Mesendoderm (in vitro differentiated cells): ENCODE measurements at regions not wholly inside any gene's neighbourhood (a gene's known extent, or its start where the extent isn't known, plus 50 kb on each side); places are given as distances from the start of the nearest gene placed in this dataset.

ENCODE experiments used
- DNase-seq: peaks from one replicate; pipeline ENCODE4 v3.0.0; 2013
- H2AK5ac ChIP-seq: 2 replicates; pipeline ENCODE4 v1.6.1; 2013; ENCODE audit warnings: low read length, inconsistent platforms
- H2BK120ac ChIP-seq: 2 replicates; pipeline ENCODE4 v1.6.1; 2013; ENCODE audit warnings: low read depth, mild to moderate bottlenecking, low read length, moderate library complexity, mixed read lengths
- H2BK15ac ChIP-seq: replicated peaks from 2 replicates; pipeline ENCODE4 v1.6.1; 2013; ENCODE audit warnings: low read depth, mild to moderate bottlenecking, moderate library complexity
- H2BK5ac ChIP-seq: 2 replicates; pipeline ENCODE4 v1.6.1; 2013; ENCODE audit warnings: low read length, inconsistent platforms
- H3K18ac ChIP-seq: 2 replicates; pipeline ENCODE4 v1.6.1; 2013; ENCODE audit warnings: mild to moderate bottlenecking, low read length, mixed read lengths
- H3K23ac ChIP-seq: one replicate; pipeline ENCODE4 v1.6.1; 2013; ENCODE audit warnings: low read length
- H3K27ac ChIP-seq: 2 replicates; pipeline ENCODE4 v1.5.1; 2013; ENCODE audit warnings: low read depth, mild to moderate bottlenecking, inconsistent platforms, low read length, moderate library complexity
- H3K27me3 ChIP-seq: 2 replicates; pipeline ENCODE4 v1.6.1; 2013; ENCODE audit warnings: low read length, control low read depth, mild to moderate bottlenecking, inconsistent platforms; ENCODE audit not compliant: insufficient read depth, poor library complexity
- H3K36me3 ChIP-seq: 2 replicates; pipeline ENCODE4 v1.6.1; 2013; ENCODE audit warnings: low read length, inconsistent platforms; ENCODE audit not compliant: control insufficient read depth, insufficient read depth
- H3K4ac ChIP-seq: one replicate; pipeline ENCODE4 v1.6.1; 2013; ENCODE audit warnings: low read depth, mild to moderate bottlenecking, low read length, moderate library complexity
- H3K4me1 ChIP-seq: 2 replicates; pipeline ENCODE4 v1.6.1; 2013; ENCODE audit warnings: low read depth, low read length, inconsistent platforms; ENCODE audit not compliant: control insufficient read depth
- H3K4me2 ChIP-seq: 2 replicates; pipeline ENCODE4 v1.6.1; 2013; ENCODE audit warnings: low read length
- H3K4me3 ChIP-seq: 2 replicates; pipeline ENCODE4 v1.5.1; 2013; ENCODE audit warnings: mild to moderate bottlenecking, low read length
- H3K56ac ChIP-seq: one replicate; pipeline ENCODE4 v1.6.1; 2013; ENCODE audit warnings: low read length
- H3K79me1 ChIP-seq: 2 replicates; pipeline ENCODE4 v1.6.1; 2013; ENCODE audit warnings: low read length, inconsistent platforms
- H3K79me2 ChIP-seq: 2 replicates; pipeline ENCODE4 v1.6.1; 2013; ENCODE audit warnings: mild to moderate bottlenecking, low read length; ENCODE audit not compliant: control insufficient read depth, insufficient read depth
- H3K9ac ChIP-seq: 2 replicates; pipeline ENCODE4 v1.6.1; 2013; ENCODE audit warnings: low read length, inconsistent platforms
- H4K5ac ChIP-seq: one replicate; pipeline ENCODE4 v1.6.1; 2013; ENCODE audit warnings: low read length
- H4K8ac ChIP-seq: one replicate; pipeline ENCODE4 v1.6.1; 2013; ENCODE audit warnings: low read depth, mild to moderate bottlenecking, control low read depth, low read length, moderate library complexity
- WGBS: extraction: QIAGEN DNeasy Blood & Tissue Kit; methylation state at CpG from one replicate; pipeline ENCODE4 v1.1.7; 2013; ENCODE audit warnings: low lambda C conversion rate, missing lambda C conversion rate; ENCODE audit not compliant: insufficient coverage; ENCODE audit errors: extremely low coverage; 5-methylcytosine and 5-hydroxymethylcytosine counted together

DNA sequence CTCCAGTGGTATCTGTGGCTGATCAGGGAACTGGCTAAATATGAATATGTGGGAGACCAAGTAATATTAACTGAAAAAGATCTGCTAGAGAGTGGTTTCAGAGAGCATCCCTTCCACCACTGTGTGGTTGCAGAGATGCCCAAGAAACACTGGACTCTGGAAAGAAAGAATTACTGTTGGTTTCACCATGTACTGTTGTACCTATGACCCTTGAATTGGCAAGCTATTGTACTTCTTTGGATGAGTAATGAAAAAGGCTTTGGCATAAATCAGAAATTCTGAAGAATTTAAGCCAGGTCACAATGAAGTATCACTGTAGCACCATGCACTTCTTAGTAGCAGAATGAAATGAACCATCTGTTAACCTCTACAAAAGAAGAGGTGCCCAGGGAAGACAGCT lies 134.4 kb upstream of the INTU start:
- Histone ChIP-seq H3K79me2 (no peaks in the 10 kb centered on the region), H3K4ac (no peak overlapping the region), H3K18ac (no peak overlapping the region), H3K79me1 (no peaks in the 10 kb centered on the region), H3K27me3 (no peaks in the 10 kb centered on the region), H4K8ac (no peak overlapping the region), H2BK15ac (no peak overlapping the region), H2AK5ac (no peak overlapping the region), H3K27ac (no peak overlapping the region), H3K23ac (no peak overlapping the region), H4K5ac (no peak overlapping the region), H3K4me1 (no peaks in the 10 kb centered on the region), H3K4me3 (no peak overlapping the region), H3K36me3 (no peaks in the 10 kb centered on the region), H2BK5ac (no peak overlapping the region), H2BK120ac (no peak overlapping the region), H3K9ac (no peak overlapping the region), H3K56ac (no peak overlapping the region), H3K4me2 (no peak overlapping the region)
- no peak for DNase-seq

DNA sequence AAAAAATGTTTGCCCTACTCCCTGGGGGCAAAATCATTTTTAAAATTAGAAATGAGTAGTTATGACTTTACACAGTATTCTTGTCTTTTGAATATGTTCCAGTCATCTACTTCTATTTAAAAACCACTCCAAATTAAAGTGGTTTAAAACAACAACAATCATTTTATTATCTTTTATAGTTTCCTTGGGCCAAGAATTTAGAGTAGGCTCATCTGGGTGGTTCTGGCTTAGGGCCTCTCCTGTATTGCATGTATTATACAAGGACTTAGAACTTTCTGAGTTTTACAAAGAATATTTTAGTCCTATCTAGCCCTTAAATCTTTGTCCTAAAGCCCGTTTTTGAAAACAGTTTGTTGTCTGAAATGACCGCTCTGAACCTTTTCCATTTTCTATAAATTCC lies 132.5 kb upstream of the INTU start:
- no peak overlapping the region for H3K27ac ChIP-seq
- no peak overlapping the region for H3K56ac ChIP-seq
- no peak overlapping the region for H3K23ac ChIP-seq
- H3K9ac ChIP-seq: no peak overlapping the region
- no peaks in the 10 kb centered on the region for H3K79me1 ChIP-seq
- no peak overlapping the region for H2AK5ac ChIP-seq
- no peak overlapping the region for H2BK5ac ChIP-seq
- no CpG with 5 or more reads among the region's 2 CpGs for WGBS
- DNase-seq: no peak
- H3K4ac ChIP-seq: no peak overlapping the region
- no peak overlapping the region for H2BK15ac ChIP-seq
- H3K18ac ChIP-seq: no peak overlapping the region
- H3K4me3 ChIP-seq: no peak overlapping the region
- H3K4me2 ChIP-seq: no peak overlapping the region
- H3K4me1 ChIP-seq: no peaks in the 10 kb centered on the region
- no peaks in the 10 kb centered on the region for H3K79me2 ChIP-seq
- no peak overlapping the region for H2BK120ac ChIP-seq
- H3K36me3 ChIP-seq: no peaks in the 10 kb centered on the region
- no peaks in the 10 kb centered on the region for H3K27me3 ChIP-seq
- H4K5ac ChIP-seq: no peak overlapping the region
- H4K8ac ChIP-seq: no peak overlapping the region

DNA sequence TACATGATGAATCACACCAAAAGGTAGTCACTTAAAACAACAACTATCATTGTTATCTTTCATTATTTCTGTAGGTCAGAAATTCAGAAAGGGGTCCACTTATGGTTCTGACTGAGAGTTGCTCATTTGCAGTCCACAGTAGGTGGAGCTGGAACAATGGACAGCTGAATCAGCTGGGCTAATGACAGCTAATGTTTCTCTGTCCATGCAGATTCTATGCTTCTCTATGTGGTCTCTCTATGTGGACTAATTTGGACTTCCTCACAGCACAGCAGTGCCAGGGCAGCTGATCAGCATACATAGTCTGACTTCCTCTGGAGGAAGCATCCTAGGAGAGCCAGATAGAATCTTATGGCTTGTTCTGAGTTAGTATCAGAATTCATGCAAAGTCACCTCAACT lies 131.7 kb upstream of the INTU start:
- DNase-seq: no peak
- Histone ChIP-seq H3K79me2 (no peaks in the 10 kb centered on the region), H3K79me1 (no peaks in the 10 kb centered on the region), H2BK15ac (no peak overlapping the region), H4K8ac (no peak overlapping the region), H3K4me3 (no peak overlapping the region), H4K5ac (no peak overlapping the region), H3K27ac (no peak overlapping the region), H2BK5ac (no peak overlapping the region), H3K36me3 (no peaks in the 10 kb centered on the region), H3K4ac (no peak overlapping the region), H3K23ac (no peak overlapping the region), H2BK120ac (no peak overlapping the region), H3K4me1 (no peaks in the 10 kb centered on the region), H3K9ac (no peak overlapping the region), H3K4me2 (no peak overlapping the region), H2AK5ac (no peak overlapping the region), H3K56ac (no peak overlapping the region), H3K18ac (no peak overlapping the region), H3K27me3 (no peaks in the 10 kb centered on the region)

DNA sequence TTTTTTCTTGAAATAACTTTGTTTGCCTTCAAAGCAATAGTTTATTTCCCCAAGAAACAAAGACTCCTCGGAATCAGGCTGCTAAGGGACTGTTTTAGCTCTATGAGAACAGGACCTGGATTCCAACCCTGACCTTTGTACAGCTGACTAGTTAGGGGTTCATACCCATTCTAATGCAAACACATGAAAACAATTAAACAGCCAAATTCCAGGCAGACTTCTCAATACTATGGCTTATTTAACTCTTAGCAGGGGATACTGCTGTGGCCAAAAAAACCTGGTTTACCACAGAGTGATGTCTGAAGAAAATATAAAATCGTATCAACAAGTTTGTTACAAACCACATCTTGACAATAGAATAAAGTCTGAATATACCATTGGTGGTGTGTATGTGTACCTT lies 129.6 kb upstream of the INTU start:
- H3K4me3 ChIP-seq: no peak overlapping the region
- no peak overlapping the region for H3K27ac ChIP-seq
- no peak overlapping the region for H3K4ac ChIP-seq
- no peak overlapping the region for H3K23ac ChIP-seq
- H3K27me3 ChIP-seq: no peaks in the 10 kb centered on the region
- no peak overlapping the region for H2BK15ac ChIP-seq
- H3K36me3 ChIP-seq: no peaks in the 10 kb centered on the region
- H3K18ac ChIP-seq: no peak overlapping the region
- no peaks in the 10 kb centered on the region for H3K4me1 ChIP-seq
- no peak for DNase-seq
- H4K8ac ChIP-seq: no peak overlapping the region
- no peak overlapping the region for H2BK120ac ChIP-seq
- no peak overlapping the region for H3K4me2 ChIP-seq
- H3K56ac ChIP-seq: no peak overlapping the region
- H2AK5ac ChIP-seq: no peak overlapping the region
- H3K9ac ChIP-seq: no peak overlapping the region
- no peak overlapping the region for H4K5ac ChIP-seq
- H3K79me2 ChIP-seq: no peaks in the 10 kb centered on the region
- no CpG with 5 or more reads among the region's 2 CpGs for WGBS
- no peak overlapping the region for H2BK5ac ChIP-seq
- no peaks in the 10 kb centered on the region for H3K79me1 ChIP-seq

DNA sequence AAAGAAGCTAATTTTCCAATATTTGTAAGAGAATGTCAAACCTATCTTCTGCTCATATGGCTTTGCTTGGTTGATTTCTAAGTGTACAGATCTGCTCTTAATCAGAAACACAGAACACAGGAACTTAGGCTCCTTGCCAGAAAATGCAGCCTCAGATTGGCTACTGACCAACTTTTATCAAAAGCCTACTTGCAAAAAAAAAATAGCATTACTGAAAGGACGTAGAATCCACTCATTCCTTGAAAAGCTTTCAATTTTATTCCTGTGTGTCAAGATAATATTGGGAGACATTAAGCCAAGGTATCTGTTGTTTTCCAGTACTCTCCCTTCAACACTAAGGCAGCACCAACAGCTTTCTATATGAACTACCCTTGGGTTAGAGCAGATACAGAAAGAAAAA lies 127.6 kb upstream of the INTU start:
- Histone ChIP-seq H2BK5ac (no peak overlapping the region), H3K27me3 (no peaks in the 10 kb centered on the region), H2BK120ac (no peak overlapping the region), H3K4ac (no peak overlapping the region), H3K23ac (no peak overlapping the region), H4K5ac (no peak overlapping the region), H3K9ac (no peak overlapping the region), H3K56ac (no peak overlapping the region), H3K4me3 (no peak overlapping the region), H3K79me2 (no peaks in the 10 kb centered on the region), H2AK5ac (no peak overlapping the region), H3K79me1 (no peaks in the 10 kb centered on the region), H2BK15ac (no peak overlapping the region), H3K4me1 (no peaks in the 10 kb centered on the region), H3K4me2 (no peak overlapping the region), H3K18ac (no peak overlapping the region), H4K8ac (no peak overlapping the region), H3K36me3 (no peaks in the 10 kb centered on the region), H3K27ac (no peak overlapping the region)
- no CpG with 5 or more reads among the region's 1 CpG for WGBS
- DNase-seq: no peak

DNA sequence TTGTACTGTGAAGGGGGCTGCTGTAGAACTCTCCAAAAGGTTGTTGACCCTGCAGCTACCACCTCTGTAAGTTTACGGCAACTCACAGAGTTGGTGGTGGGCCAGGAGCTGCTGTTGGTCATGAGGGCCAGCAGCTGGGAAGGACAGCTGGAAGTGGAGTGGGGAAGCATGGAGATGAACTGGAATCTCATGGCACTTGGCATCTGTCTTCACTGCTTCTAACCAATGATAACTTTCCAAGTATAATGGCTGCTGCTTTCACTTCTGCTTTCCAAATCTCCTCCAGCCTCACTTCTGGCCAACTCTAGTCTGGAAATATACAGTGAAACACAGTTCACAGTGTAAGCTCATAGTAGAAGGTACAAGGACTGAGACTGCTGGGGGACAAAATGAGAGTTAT lies 126.5 kb upstream of the INTU start:
- Histone ChIP-seq H3K4me1 (no peaks in the 10 kb centered on the region), H3K27ac (no peak overlapping the region), H2AK5ac (no peak overlapping the region), H4K8ac (no peak overlapping the region), H3K23ac (no peak overlapping the region), H3K4me2 (no peak overlapping the region), H3K79me2 (no peaks in the 10 kb centered on the region), H3K18ac (no peak overlapping the region), H3K4me3 (no peak overlapping the region), H3K36me3 (no peaks in the 10 kb centered on the region), H2BK5ac (no peak overlapping the region), H2BK120ac (no peak overlapping the region), H2BK15ac (no peak overlapping the region), H3K4ac (no peak overlapping the region), H4K5ac (no peak overlapping the region), H3K9ac (no peak overlapping the region), H3K56ac (no peak overlapping the region), H3K27me3 (no peaks in the 10 kb centered on the region), H3K79me1 (no peaks in the 10 kb centered on the region)
- no peak for DNase-seq
- no CpG with 5 or more reads among the region's 1 CpG for WGBS
